DOHH2 (cell line): ENCODE measurements at regions not wholly inside any gene's neighbourhood (a gene's known extent, or its start where the extent isn't known, plus 50 kb on each side); places are given as distances from the start of the nearest gene placed in this dataset.

Experiments
- EZH2phosphoT487 ChIP-seq: fragments of 200-600 bp; sonication (generic); IDR thresholded peaks from 2 replicates; pipeline ENCODE4 v1.6.1; 2017; ENCODE audit warnings: borderline replicate concordance, mild to moderate bottlenecking, antibody characterized with exemption, low read length, moderate library complexity, mixed read lengths
- TF ChIP-seq, protein P1 (sequence below): fragments of 200-600 bp; sonication (generic); IDR thresholded peaks from one replicate; pipeline ENCODE4 v1.5.1; 2014; ENCODE audit warnings: antibody characterized with exemption, mild to moderate bottlenecking, low read depth, low read length; ENCODE audit not compliant: poor library complexity, severe bottlenecking

DNA sequence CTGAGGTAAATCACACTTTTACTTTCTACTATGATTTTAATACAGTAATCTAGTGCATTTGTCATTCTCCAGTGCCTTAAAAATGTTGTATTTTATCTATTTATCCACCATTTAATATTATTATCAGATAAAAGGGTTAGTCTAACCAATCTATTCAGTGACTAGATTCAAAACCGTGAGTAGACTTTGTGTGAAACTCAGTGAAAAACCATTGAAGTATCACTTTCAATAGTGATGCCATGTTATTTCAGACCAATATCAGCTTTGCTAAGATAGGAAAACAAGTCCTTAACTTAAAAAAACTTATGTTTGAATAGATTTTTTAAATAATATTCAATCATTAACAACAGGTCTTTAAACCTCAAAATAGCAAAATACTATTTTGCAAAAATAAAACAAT, 1628.7 kb downstream of the REEP3 start:
- TF ChIP-seq, protein P1, sequence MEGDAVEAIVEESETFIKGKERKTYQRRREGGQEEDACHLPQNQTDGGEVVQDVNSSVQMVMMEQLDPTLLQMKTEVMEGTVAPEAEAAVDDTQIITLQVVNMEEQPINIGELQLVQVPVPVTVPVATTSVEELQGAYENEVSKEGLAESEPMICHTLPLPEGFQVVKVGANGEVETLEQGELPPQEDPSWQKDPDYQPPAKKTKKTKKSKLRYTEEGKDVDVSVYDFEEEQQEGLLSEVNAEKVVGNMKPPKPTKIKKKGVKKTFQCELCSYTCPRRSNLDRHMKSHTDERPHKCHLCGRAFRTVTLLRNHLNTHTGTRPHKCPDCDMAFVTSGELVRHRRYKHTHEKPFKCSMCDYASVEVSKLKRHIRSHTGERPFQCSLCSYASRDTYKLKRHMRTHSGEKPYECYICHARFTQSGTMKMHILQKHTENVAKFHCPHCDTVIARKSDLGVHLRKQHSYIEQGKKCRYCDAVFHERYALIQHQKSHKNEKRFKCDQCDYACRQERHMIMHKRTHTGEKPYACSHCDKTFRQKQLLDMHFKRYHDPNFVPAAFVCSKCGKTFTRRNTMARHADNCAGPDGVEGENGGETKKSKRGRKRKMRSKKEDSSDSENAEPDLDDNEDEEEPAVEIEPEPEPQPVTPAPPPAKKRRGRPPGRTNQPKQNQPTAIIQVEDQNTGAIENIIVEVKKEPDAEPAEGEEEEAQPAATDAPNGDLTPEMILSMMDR: no peak
- no peak for TF ChIP-seq EZH2phosphoT487
